IPS DF 6.9 (cell line): ENCODE measurements at regions not wholly inside any gene's neighbourhood (a gene's known extent, or its start where the extent isn't known, plus 50 kb on each side); places are given as distances from the start of the nearest gene placed in this dataset.
"Not testable (repeated sequence)": the region's sequence is repeated elsewhere in the genome, so short reads cannot be mapped to it uniquely, and the experiment has no call there.

ENCODE experiments used
- DNase-seq: peaks from one replicate; pipeline ENCODE4 v3.0.0-alpha.2; 2013; ENCODE audit warnings: low read depth, low spot score
- H3K27ac ChIP-seq: one replicate; pipeline ENCODE4 v1.5.1; 2013; ENCODE audit warnings: low read length, control low read depth
- H3K27me3 ChIP-seq: 2 replicates; pipeline ENCODE4 v1.6.1; 2013; ENCODE audit warnings: mild to moderate bottlenecking, low read length; ENCODE audit not compliant: control insufficient read depth, insufficient read depth
- H3K36me3 ChIP-seq: 2 replicates; pipeline ENCODE4 v1.6.1; 2013; ENCODE audit warnings: low read length; ENCODE audit not compliant: control insufficient read depth, insufficient read depth
- H3K4me1 ChIP-seq: 2 replicates; pipeline ENCODE4 v1.6.1; 2013; ENCODE audit warnings: low read length; ENCODE audit not compliant: control insufficient read depth, insufficient read depth
- H3K4me3 ChIP-seq: 2 replicates; pipeline ENCODE4 v1.5.1; 2013; ENCODE audit warnings: mild to moderate bottlenecking, low read length
- H3K9me3 ChIP-seq: 2 replicates; pipeline ENCODE4 v1.6.1; 2013; ENCODE audit warnings: low read length, inconsistent platforms; ENCODE audit not compliant: control insufficient read depth, insufficient read depth
- whole genome bisulfite sequencing: extraction: QIAGEN DNeasy Blood & Tissue Kit; methylation state at CpG from one replicate; pipeline ENCODE4 v1.1.7; 2013; ENCODE audit warnings: mixed read lengths, missing lambda C conversion rate; ENCODE audit not compliant: insufficient read length, insufficient coverage; 5-methylcytosine and 5-hydroxymethylcytosine counted together

DNA sequence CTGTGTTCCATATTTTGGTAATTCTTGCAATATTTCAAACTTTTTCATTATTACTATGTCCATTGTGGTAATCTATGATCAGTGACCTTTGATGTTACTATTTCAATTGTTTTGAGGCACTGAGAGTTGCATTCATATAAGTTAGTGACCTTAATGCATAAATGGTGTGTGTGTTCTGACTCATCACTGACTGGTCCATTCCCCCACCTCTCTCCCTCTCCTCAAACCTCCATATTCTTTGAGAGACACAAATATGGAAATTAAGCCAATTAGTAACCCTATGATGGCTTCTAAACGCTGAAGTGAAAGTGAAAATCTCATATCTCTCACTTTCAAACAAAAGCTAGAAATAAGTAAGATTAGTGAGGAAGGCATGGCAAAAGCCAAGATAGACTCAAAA lies 739.6 kb downstream of the CCSER2 start:
- Histone ChIP-seq H3K36me3 (no peaks in the 10 kb centered on the region), H3K9me3 (no peaks in the 10 kb centered on the region), H3K27ac (no peak overlapping the region), H3K4me1 (no peaks in the 10 kb centered on the region), H3K27me3 (no peaks in the 10 kb centered on the region), H3K4me3 (no peak overlapping the region)
- no peak for DNase-seq
- no CpG with 5 or more reads among the region's 1 CpG for WGBS

DNA sequence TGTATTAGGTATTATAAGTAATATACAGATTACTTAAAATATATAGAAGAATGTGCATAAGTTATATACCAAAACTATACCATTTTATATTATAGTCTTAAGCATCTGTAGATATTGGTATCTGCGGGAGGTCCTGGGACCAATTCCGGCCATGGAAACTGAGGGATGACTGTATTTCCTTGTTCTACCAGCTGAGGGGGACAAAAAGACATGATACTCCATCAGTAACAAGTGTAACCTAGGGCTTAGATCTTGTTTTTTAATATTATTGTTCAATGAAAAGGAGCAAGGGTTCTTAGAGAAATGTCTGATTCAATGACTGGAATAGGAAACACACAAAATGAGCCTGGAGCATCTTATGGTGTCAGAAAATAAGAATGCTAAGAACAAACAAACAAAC lies 752.5 kb downstream of the CCSER2 start:
- WGBS: no CpG with 5 or more reads among the region's 2 CpGs
- H3K4me3 ChIP-seq: no peak overlapping the region
- DNase-seq: no peak

DNA sequence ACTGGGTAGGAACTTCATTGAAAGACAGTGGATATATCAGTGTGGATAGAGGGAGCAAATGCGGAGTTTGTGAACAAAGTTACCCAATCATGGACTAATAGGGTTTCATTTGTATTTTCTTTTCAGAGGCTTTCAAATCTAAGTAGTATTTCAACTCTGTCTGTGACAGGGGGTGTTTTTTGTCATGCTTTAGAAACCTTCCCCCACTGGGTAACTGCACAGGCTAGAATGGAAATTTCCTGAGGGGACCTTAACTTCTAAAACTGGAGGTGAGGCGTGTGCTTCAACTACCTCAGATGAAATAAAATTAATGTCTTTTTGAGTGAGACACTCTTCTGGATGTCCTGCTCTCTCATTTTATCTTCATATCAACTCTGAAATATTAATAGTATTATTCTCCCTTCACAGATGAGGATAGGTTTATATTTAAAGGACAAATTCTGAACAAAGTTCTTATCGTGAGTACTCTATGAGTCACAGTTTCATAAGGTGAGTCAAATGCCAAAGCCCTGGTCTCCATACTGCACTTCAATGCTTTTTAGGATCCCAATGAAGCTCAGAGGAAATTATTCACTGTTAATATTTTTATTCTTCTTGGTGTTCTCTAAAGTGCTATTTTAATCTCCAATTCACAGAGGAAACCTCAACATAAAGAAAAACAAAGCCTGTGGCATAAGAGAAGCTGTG lies 770.6 kb downstream of the CCSER2 start:
- Histone ChIP-seq H3K36me3 (no peaks in the 10 kb centered on the region), H3K27ac (no peak overlapping the region), H3K4me3 (no peak overlapping the region), H3K27me3 (no peaks in the 10 kb centered on the region), H3K4me1 (no peaks in the 10 kb centered on the region), H3K9me3 (no peaks in the 10 kb centered on the region)
- WGBS: no CpG with 5 or more reads among the region's 3 CpGs
- no peak for DNase-seq

More for the DNA sequence above, 752.5 kb downstream of the CCSER2 start:
- H3K27ac ChIP-seq: no peak overlapping the region
- no peaks in the 10 kb centered on the region for H3K9me3 ChIP-seq
- H3K27me3 ChIP-seq: no peaks in the 10 kb centered on the region
- no peaks in the 10 kb centered on the region for H3K36me3 ChIP-seq
- no peaks in the 10 kb centered on the region for H3K4me1 ChIP-seq

DNA sequence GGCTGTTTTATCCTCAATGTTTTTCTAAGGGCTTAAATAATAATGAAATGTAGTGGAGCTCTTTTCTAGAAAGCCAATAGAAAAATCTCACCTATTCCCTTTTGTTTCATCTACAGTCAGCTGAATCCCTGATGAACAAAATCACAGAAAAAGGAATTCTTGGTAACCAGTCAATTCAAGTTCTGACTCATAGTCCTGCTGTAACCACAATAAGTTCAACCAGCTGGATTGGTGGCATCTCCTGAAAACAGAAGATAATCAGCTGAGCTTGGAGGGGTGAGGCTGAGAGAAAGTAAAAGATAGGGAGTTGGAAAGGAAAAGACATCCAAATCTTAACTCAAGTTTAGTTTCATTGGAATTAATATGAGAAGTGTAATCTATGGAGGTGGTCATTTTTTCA lies 772.1 kb downstream of the CCSER2 start:
- H3K36me3 ChIP-seq: no peaks in the 10 kb centered on the region
- DNase-seq: no peak
- H3K27me3 ChIP-seq: no peaks in the 10 kb centered on the region
- no peaks in the 10 kb centered on the region; the same call in 1 of the 2 replicates for H3K4me1 ChIP-seq
- no peaks in the 10 kb centered on the region for H3K9me3 ChIP-seq
- H3K27ac ChIP-seq: no peak overlapping the region
- no peak overlapping the region for H3K4me3 ChIP-seq

DNA sequence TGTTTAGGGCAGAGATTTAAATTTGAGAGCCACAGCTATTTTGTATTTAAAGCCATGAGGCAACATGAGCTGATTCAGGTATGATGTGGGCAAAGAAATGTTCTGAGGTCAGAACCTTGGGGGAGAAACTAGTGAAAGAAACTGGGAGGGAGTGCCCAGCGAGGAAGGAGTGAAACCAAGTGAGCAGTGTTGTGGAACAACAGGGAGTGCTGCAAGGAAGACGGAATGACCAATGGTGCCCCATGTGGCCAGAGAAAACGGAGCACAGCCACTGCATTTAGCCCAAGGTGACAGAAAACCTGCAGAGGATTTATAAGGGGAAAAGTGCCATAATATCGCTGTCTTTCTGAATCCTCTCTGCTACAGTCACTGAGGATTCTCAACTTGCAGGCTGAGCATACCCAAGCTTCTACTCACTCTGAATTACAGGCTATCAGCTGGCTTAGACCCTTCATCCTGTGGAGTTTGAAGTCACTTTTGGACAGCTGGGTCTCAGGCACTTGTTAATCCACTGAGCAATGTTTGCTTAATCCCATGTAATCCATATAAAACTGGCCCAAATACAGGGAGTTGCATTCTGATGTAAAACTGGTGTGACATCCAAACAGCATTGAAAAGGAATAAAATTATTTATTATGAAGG lies 777.3 kb downstream of the CCSER2 start:
- H3K27ac ChIP-seq: no peak overlapping the region
- H3K27me3 ChIP-seq: no peaks in the 10 kb centered on the region
- H3K4me1 ChIP-seq: no peaks in the 10 kb centered on the region; the same call in 1 of the 2 replicates
- WGBS: no CpG with 5 or more reads among the region's 4 CpGs
- H3K36me3 ChIP-seq: no peaks in the 10 kb centered on the region
- H3K4me3 ChIP-seq: no peak overlapping the region
- DNase-seq: peak; percentile 37
- H3K9me3 ChIP-seq: no peaks in the 10 kb centered on the region

DNA sequence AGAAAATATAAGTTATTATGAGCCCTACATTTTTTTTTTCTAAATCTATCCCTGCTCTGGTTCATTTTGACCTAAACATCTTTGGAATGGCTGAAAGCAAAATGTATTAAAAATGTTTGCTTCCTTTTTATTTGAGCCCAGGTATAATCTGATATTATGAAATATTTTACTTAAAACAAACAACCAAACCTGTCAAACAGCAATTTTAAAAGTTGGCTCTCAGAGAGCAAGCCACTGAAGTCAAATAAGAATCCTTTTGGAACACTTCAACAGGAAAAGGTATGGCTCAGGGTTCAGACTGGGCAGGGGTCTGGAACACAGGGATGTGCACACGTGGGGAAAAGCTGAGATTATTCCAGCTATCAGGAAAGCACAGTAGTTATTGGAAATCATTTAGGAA lies 782.9 kb downstream of the CCSER2 start:
- Histone ChIP-seq H3K27ac (no peak overlapping the region), H3K36me3 (no peaks in the 10 kb centered on the region), H3K27me3 (no peaks in the 10 kb centered on the region), H3K4me1 (no peaks in the 10 kb centered on the region), H3K9me3 (no peaks in the 10 kb centered on the region), H3K4me3 (no peak overlapping the region)
- no peak for DNase-seq
- no CpG with 5 or more reads among the region's 1 CpG for WGBS

DNA sequence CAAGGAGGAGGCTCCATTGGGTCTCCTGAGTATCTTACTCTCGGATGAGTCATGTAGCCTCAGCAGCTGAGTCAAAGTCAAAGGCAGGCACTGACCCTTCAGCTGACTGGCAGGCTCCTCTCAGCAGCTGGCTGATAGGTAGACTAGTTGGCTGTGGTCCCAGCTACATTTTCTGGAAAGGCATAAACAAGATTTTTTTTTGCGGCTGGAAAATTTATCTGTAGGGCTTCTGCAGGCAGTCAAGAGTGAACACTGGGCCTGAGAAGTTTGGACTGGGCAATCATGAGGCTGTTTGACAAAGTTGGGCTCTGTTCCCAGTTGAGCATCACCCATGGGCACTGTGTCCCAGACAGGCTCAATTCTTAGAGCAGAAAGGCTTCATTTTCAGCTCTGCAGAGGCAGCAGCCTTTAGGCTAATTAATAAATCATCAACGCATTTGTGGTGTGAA lies 796.2 kb downstream of the CCSER2 start:
- Histone ChIP-seq H3K27ac (no peak overlapping the region), H3K9me3 (no peaks in the 10 kb centered on the region), H3K4me3 (no peak overlapping the region), H3K36me3 (no peaks in the 10 kb centered on the region), H3K27me3 (no peaks in the 10 kb centered on the region), H3K4me1 (no peaks in the 10 kb centered on the region)
- WGBS: no CpG with 5 or more reads among the region's 3 CpGs
- no peak for DNase-seq

DNA sequence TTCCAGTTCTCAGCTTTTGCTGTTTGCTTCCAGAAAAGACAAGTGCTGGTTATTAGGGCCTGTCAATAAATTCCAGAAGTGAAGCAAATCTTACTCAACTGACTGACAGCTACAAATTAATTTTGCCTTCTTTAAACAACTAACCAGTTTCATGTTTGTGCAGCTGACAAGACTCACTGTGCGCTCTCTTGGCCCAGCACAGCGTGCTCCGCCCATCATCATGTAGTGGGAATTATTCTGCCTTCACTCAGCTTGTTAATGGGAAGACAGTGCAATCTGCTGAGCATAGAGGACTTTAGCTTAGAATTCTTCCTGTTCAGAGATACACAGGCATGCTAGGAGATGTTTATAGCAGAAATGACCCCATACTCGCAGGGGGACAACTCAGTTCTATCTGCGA lies 808.9 kb downstream of the CCSER2 start:
- Histone ChIP-seq H3K27ac (no peak overlapping the region), H3K27me3 (no peaks in the 10 kb centered on the region), H3K4me1 (no peaks in the 10 kb centered on the region), H3K36me3 (no peaks in the 10 kb centered on the region), H3K4me3 (no peak overlapping the region), H3K9me3 (no peaks in the 10 kb centered on the region)
- DNase-seq: no peak
- no CpG with 5 or more reads among the region's 5 CpGs for WGBS

DNA sequence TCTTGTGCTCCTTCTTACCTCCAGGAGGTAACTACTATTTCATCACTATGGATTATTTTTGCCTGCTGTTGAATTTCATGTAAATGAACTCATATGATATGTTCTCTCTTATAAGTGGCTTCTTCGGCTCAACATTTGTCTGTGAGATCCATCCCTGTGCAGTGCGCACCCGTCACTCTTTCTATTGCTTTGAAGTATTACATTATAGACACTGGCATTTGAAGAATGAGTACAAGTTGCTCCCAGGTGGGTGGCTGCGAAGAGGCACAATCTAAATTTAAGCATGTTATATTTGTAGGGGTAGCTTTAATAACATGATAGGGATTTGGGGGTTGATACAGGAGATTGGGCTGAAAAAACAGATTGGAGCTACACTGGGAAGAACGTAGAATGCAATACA lies 809.7 kb downstream of the CCSER2 start:
- Histone ChIP-seq H3K4me3 (no peak overlapping the region), H3K36me3 (no peaks in the 10 kb centered on the region), H3K27ac (no peak overlapping the region), H3K4me1 (no peaks in the 10 kb centered on the region), H3K27me3 (no peaks in the 10 kb centered on the region), H3K9me3 (no peaks in the 10 kb centered on the region)
- DNase-seq: no peak
- WGBS: no CpG with 5 or more reads among the region's 5 CpGs

DNA sequence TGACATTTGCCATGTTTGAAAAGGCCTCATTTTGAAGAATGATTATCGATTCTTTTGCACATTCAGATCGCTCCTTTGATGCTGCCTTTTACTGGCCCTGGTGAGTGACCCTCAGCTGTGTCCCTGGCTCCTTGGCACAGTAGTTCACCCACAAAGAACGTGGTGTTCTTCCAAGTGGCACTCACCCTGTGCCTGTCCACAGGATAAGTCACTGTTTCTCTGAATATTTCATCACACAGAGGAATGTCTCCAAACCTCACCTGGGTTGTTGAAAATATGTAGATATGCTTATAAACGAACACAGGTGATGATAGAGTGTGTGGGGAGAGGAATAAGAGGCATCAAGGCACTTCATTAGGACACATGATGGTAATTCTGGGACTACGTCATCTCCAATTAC lies 810.7 kb downstream of the CCSER2 start:
- Histone ChIP-seq H3K4me3 (no peak overlapping the region), H3K27ac (no peak overlapping the region), H3K27me3 (no peaks in the 10 kb centered on the region), H3K36me3 (no peaks in the 10 kb centered on the region), H3K9me3 (no peaks in the 10 kb centered on the region), H3K4me1 (no peaks in the 10 kb centered on the region)
- WGBS: no CpG with 5 or more reads among the region's 5 CpGs
- DNase-seq: no peak

DNA sequence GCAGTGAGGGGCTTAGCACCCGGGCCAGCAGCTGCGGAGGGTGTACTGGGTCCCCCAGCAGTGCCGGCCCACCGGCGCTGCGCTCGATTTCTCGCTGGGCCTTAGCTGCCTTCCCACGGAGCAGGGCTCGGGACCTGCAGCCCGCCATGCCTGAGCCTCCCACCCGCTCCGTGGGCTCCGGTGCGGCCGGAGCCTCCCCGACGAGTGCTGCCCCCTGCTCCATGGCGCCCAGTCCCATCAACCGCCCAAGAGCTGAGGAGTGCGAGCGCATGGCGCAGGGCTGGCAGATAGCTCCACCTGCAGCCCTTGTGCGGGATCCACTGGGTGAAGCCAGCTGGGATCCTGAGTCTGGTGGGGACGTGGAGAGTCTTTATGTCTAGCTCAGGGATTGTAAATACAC lies 813.1 kb downstream of the CCSER2 start:
- H3K36me3 ChIP-seq: not testable (repeated sequence)
- no CpG with 5 or more reads among the region's 25 CpGs for WGBS

More for the DNA sequence above, 813.1 kb downstream of the CCSER2 start:
- not testable (repeated sequence) for H3K4me3 ChIP-seq, H3K27ac ChIP-seq, H3K9me3 ChIP-seq, H3K4me1 ChIP-seq, DNase-seq, H3K27me3 ChIP-seq
